Subcutaneous abdominal adipose tissue (tissue), 5 donors: ENCODE measurements at regions not wholly inside any gene's neighbourhood (a gene's known extent, or its start where the extent isn't known, plus 50 kb on each side); places are given as distances from the start of the nearest gene placed in this dataset.

Experiments
- H3K27ac ChIP-seq: one replicate; pipeline ENCODE4 v1.7.0; 2013; ENCODE audit warnings: low read depth, mild to moderate bottlenecking, inconsistent platforms, low read length, moderate library complexity
- H3K27me3 ChIP-seq, 5 donors: one replicate each; pipeline ENCODE4 v1.7.0; 2013; ENCODE audit warnings: low read length in 5 of 5, inconsistent platforms in 1 of 5; ENCODE audit not compliant: control insufficient read depth in 5 of 5, insufficient read depth in 4 of 5
- H3K36me3 ChIP-seq, 5 donors: one replicate each; pipeline ENCODE4 v1.7.0; 2013; ENCODE audit warnings: low read length in 5 of 5; ENCODE audit not compliant: control insufficient read depth in 5 of 5, insufficient read depth in 5 of 5
- H3K4me1 ChIP-seq, 5 donors: one replicate each; pipeline ENCODE4 v1.7.0; 2013; ENCODE audit warnings: low read length in 5 of 5, mild to moderate bottlenecking in 3 of 5, moderate library complexity in 1 of 5; ENCODE audit not compliant: control insufficient read depth in 5 of 5, insufficient read depth in 5 of 5
- H3K4me3 ChIP-seq, 5 donors: one replicate each; pipeline ENCODE4 v1.7.0; 2013; ENCODE audit warnings: low read length in 5 of 5, low read depth in 1 of 5
- H3K9ac ChIP-seq, 5 donors: one replicate each; pipeline ENCODE4 v1.7.0; 2013; ENCODE audit warnings: low read length in 5 of 5, mild to moderate bottlenecking in 4 of 5, moderate library complexity in 3 of 5
- H3K9me3 ChIP-seq, 5 donors: one replicate each; pipeline ENCODE4 v1.7.0; 2013; ENCODE audit warnings: low read length in 5 of 5; ENCODE audit not compliant: control insufficient read depth in 5 of 5
- donor health status: healthy.
- donor health status: healthy.
- donor health status: healthy.
- donor health status: healthy.
- donor health status: healthy.

GRCh38 chr1:29648026-29648425, 411.7 kb downstream of the PTPRU start:
- peaks cover 0 to 20% (median 7%) of the 10 kb centered on the region in 5 donors for H3K27me3 ChIP-seq

GRCh38 chr1:29647581-29647980, 411.3 kb downstream of the PTPRU start:
- peaks cover 0 to 20% (median 7%) of the 10 kb centered on the region in 5 donors for H3K27me3 ChIP-seq
- H3K9me3 ChIP-seq: no peaks in the 10 kb centered on the region
- H3K4me3 ChIP-seq: no peak overlapping the region
- H3K27ac ChIP-seq: no peak overlapping the region
- no peaks in the 10 kb centered on the region for H3K4me1 ChIP-seq
- H3K9ac ChIP-seq: no peak overlapping the region
- no peaks in the 10 kb centered on the region for H3K36me3 ChIP-seq

More at GRCh38 chr1:29648026-29648425, 411.7 kb downstream of the PTPRU start:
- Histone ChIP-seq H3K4me3 (no peak overlapping the region), H3K4me1 (no peaks in the 10 kb centered on the region), H3K36me3 (no peaks in the 10 kb centered on the region), H3K27ac (no peak overlapping the region), H3K9ac (no peak overlapping the region), H3K9me3 (no peaks in the 10 kb centered on the region)

GRCh38 chr1:29646161-29646775, 409.9 kb downstream of the PTPRU start:
- Histone ChIP-seq H3K27me3 (peaks cover 0 to 20% (median 7%) of the 10 kb centered on the region in 5 donors), H3K4me3 (no peak overlapping the region), H3K36me3 (no peaks in the 10 kb centered on the region), H3K9me3 (no peaks in the 10 kb centered on the region), H3K9ac (no peak overlapping the region), H3K27ac (no peak overlapping the region), H3K4me1 (no peaks in the 10 kb centered on the region)

GRCh38 chr1:29645586-29645985, 409.3 kb downstream of the PTPRU start:
- Histone ChIP-seq H3K9ac (no peak overlapping the region), H3K4me1 (no peaks in the 10 kb centered on the region), H3K27me3 (peaks cover 0 to 20% (median 7%) of the 10 kb centered on the region in 5 donors), H3K36me3 (no peaks in the 10 kb centered on the region), H3K9me3 (no peaks in the 10 kb centered on the region), H3K27ac (no peak overlapping the region), H3K4me3 (no peak overlapping the region)

- no peak overlapping the region for H3K4me3 ChIP-seq
- H3K27me3 ChIP-seq: peaks cover 0 to 16% (median 7%) of the 10 kb centered on the region in 5 donors
- no peaks in the 10 kb centered on the region for H3K4me1 ChIP-seq
- no peak overlapping the region for H3K9ac ChIP-seq
- no peaks in the 10 kb centered on the region for H3K9me3 ChIP-seq
- H3K36me3 ChIP-seq: no peaks in the 10 kb centered on the region
- no peak overlapping the region for H3K27ac ChIP-seq
Observed at GRCh38 chr1:29644812-29645211, 408.5 kb downstream of the PTPRU start.

- H3K4me3 ChIP-seq: no peak overlapping the region
- no peak overlapping the region for H3K27ac ChIP-seq
- H3K4me1 ChIP-seq: no peaks in the 10 kb centered on the region
- H3K9me3 ChIP-seq: no peaks in the 10 kb centered on the region
- H3K27me3 ChIP-seq: peaks cover 0 to 13% (median 0%) of the 10 kb centered on the region in 5 donors
- no peak overlapping the region for H3K9ac ChIP-seq
- H3K36me3 ChIP-seq: no peaks in the 10 kb centered on the region
Observed at GRCh38 chr1:29643838-29644440, 407.6 kb downstream of the PTPRU start.

GRCh38 chr1:29643281-29643680, 407.0 kb downstream of the PTPRU start:
- Histone ChIP-seq H3K9me3 (no peaks in the 10 kb centered on the region), H3K27me3 (peaks cover 0 to 13% (median 0%) of the 10 kb centered on the region in 5 donors), H3K4me3 (no peak overlapping the region), H3K27ac (no peak overlapping the region), H3K9ac (no peak overlapping the region), H3K4me1 (no peaks in the 10 kb centered on the region), H3K36me3 (no peaks in the 10 kb centered on the region)

GRCh38 chr1:29642519-29642918, 406.2 kb downstream of the PTPRU start:
- Histone ChIP-seq H3K27ac (no peak overlapping the region), H3K4me1 (no peaks in the 10 kb centered on the region), H3K4me3 (no peak overlapping the region), H3K9ac (no peak overlapping the region), H3K27me3 (peaks cover 0 to 9% (median 0%) of the 10 kb centered on the region in 5 donors), H3K36me3 (no peaks in the 10 kb centered on the region), H3K9me3 (no peaks in the 10 kb centered on the region)

- Histone ChIP-seq H3K4me1 (no peaks in the 10 kb centered on the region), H3K9me3 (no peaks in the 10 kb centered on the region), H3K9ac (no peak overlapping the region), H3K4me3 (no peak overlapping the region), H3K27me3 (peaks cover 0 to 4% (median 0%) of the 10 kb centered on the region in 5 donors), H3K36me3 (no peaks in the 10 kb centered on the region), H3K27ac (no peak overlapping the region)
Observed at GRCh38 chr1:29641921-29642320, 405.6 kb downstream of the PTPRU start.

- no peaks in the 10 kb centered on the region for H3K36me3 ChIP-seq
- H3K27me3 ChIP-seq: peaks cover 0 to 3% (median 0%) of the 10 kb centered on the region in 5 donors
- no peaks in the 10 kb centered on the region for H3K9me3 ChIP-seq
- H3K27ac ChIP-seq: no peak overlapping the region
- no peak overlapping the region for H3K9ac ChIP-seq
- H3K4me3 ChIP-seq: no peak overlapping the region
- no peaks in the 10 kb centered on the region for H3K4me1 ChIP-seq
Observed at GRCh38 chr1:29640428-29640785, 404.1 kb downstream of the PTPRU start.
